H1 (cell line): ENCODE measurements at regions not wholly inside any gene's neighbourhood (a gene's known extent, or its start where the extent isn't known, plus 50 kb on each side); places are given as distances from the start of the nearest gene placed in this dataset.

Experiments used
- FOSL1 ChIP-seq: IDR thresholded peaks from 2 replicates; pipeline ENCODE4 v1.6.1; 2011; ENCODE audit warnings: mild to moderate bottlenecking, low read depth, low read length, moderate library complexity; ENCODE audit not compliant: insufficient read depth
- JUND ChIP-seq: IDR thresholded peaks from 2 replicates; pipeline ENCODE4 v1.6.1; 2011; ENCODE audit warnings: mild to moderate bottlenecking, improper control_type of control experiment, low read length
- KDM5A ChIP-seq: fragments of 200-600 bp; IDR thresholded peaks from 2 replicates; pipeline ENCODE4 v1.7.1; 2012; ENCODE audit warnings: mild to moderate bottlenecking, low read length, inconsistent platforms, mixed read lengths
- MAFK ChIP-seq: IDR thresholded peaks from 2 replicates; pipeline ENCODE4 v1.6.1; 2012; ENCODE audit warnings: low read depth, mild to moderate bottlenecking, improper control_type of control experiment, low read length
- MAX ChIP-seq: IDR thresholded peaks from 2 replicates; pipeline ENCODE4 v1.6.1; 2012; ENCODE audit warnings: inconsistent platforms
- NRF1 ChIP-seq: IDR thresholded peaks from 2 replicates; pipeline ENCODE4 v1.6.1; 2011; ENCODE audit warnings: mild to moderate bottlenecking, low read depth, low read length, improper control_type of control experiment
- TAF7 ChIP-seq: optimal IDR thresholded peaks from 2 replicates; pipeline ENCODE3; 2011; ENCODE audit warnings: low read depth, mild to moderate bottlenecking, inconsistent platforms, low read length, moderate library complexity, borderline replicate concordance

- TF ChIP-seq KDM5A (no peak), NRF1 (no peak), JUND (no peak), MAX (no peak), TAF7 (no peak), MAFK (no peak), FOSL1 (no peak)
These were observed 176.8 kb downstream of the TBX5 start (continued) for GRCh38 chr12:114229150-114229549.
